GM18861 (cell line): ENCODE measurements at regions not wholly inside any gene's neighbourhood (a gene's known extent, or its start where the extent isn't known, plus 50 kb on each side); places are given as distances from the start of the nearest gene placed in this dataset.
"Not testable (repeated sequence)": the region's sequence is repeated elsewhere in the genome, so short reads cannot be mapped to it uniquely, and the experiment has no call there.

Experiments
- ATAC-seq: cut with Tn5 transposase; IDR thresholded peaks from one replicate; pipeline ENCODE4 v1.9.1; 2021; ENCODE audit not compliant: unreplicated experiment

DNA sequence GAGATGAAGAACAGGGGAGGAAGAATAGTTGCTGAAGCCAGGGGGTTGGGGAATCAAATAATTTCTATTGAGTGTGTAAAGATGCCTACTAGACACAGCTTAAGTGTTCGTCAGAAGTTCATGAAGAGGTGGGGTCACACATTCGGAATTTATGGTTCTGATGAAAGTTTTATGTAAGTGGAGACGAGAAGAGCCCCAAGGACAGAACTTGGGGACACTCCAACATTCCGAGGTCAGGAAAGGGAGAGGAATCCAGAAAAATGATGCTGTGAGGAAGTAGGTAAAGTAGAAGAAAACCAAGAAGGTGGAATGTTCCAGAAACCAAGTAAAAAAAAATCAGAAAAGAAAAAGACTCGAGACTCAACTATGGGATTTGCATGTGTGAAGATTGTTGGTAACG, 272.5 kb downstream of the SIPA1L2 start:
- no peak for ATAC-seq

DNA sequence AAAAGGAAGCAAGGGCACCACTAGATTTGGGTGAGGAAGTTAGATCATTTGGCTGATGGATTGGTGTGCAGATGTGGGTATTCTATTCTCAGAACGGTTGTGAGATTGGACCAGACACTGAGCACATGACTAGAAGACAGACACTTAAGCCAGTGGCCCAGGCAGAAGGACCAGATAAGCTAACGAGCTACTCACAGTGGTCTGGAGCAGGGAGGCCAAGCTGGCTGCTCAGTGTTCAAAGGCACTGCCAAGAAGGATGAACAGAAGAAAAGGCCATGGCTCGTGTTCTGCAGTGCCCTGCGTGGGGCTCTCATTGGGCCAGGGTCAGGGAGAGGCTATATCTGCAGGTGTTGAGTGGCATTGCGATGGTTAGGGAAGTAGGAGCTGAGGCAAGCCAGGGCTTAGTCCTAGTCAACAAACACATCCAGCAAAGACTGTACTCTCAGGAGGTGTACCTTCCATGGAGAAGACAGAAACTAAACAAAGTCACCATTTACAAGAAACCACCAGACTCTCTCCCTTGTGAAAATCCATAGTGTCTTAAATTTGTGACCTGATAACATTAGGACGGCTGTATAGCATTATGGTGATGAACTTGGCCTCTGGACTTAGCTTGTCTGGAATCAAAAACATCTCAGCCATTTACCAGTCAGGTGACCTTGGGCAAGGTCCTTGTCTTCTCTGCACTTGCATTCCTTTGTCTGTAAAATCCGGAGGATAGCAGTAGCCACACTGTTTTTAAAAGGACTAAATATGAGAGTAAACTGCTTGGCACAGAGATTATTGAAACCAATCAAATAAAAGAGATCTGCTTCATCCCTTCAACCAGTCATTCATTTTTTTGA, 274.5 kb downstream of the SIPA1L2 start:
- ATAC-seq, result no peak

DNA sequence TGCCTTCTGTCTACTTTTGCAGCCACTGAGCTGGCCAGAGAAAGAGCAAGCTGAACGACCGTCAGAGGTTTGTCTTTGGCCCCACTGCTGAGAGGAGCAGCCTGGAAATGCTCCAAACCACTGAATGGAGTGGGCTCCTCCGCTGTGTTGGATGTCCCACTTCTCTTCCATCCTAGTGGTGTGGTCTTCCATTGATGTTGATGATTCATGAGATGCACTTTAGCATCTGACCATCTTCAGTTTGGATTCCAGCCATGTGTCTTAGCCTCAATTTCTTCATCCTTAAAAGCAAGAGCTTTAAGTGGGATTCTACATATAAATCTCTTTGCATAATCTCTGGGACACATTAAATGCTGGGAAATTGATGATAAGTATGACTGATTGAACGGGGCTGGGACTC, 276.9 kb downstream of the SIPA1L2 start:
- no peak for ATAC-seq

DNA sequence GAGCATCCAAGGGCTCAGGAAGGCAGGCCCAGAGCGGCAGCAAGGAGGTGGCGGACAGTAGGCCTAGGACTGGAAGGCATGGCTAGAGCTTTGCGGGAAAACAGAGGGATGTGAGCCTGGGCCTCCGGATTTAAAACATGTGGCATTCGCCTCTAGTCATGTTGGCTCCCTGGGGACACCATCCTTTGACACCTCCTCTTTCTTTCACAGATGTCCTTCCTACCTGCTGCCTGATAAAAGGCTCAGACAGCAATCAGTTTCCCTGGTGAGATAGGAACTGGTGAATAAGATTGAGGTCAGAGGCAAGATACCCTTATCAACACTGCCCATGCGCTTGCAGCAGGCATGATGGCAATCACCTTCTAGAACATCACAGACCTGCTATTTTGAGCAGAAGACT, 277.6 kb downstream of the SIPA1L2 start:
- no peak for ATAC-seq

DNA sequence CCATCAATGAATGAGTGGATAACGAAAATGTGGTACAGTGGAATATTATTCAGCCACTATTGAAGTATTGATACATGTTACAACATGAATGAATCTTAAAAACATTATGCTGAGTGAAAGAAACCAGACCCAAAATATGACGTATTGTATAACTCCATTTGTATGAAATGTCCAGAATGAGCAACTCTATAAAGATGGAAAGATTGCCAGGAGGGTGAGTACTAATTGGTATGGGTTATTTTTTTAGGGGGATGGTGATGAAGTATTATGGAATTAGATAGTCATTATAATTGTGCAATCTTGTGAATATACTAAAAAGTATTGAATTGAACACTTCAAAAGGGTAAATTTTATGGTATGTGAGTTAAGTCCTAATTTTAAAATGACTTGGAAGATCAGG, 278.6 kb downstream of the SIPA1L2 start:
- no peak for ATAC-seq

DNA sequence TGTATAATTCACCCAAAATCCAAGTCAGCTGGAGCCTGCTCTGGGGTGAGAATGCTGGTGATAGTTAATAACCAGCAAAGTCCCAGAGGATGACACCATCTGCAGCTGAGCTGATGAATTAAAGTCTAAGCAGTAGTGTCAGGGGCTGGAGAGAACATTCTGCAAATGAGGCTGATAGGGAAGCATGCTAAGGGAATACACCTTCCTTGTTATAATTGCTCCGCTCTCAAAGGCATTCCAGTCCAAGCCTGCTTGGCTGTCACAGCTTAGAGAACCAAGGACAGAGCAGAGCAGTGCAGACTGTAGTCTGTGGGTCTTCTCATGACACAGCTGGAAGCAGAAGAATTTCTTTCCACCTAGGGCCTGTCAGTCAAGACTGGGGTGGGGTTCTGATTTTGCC, 283.1 kb downstream of the SIPA1L2 start:
- no peak for ATAC-seq

DNA sequence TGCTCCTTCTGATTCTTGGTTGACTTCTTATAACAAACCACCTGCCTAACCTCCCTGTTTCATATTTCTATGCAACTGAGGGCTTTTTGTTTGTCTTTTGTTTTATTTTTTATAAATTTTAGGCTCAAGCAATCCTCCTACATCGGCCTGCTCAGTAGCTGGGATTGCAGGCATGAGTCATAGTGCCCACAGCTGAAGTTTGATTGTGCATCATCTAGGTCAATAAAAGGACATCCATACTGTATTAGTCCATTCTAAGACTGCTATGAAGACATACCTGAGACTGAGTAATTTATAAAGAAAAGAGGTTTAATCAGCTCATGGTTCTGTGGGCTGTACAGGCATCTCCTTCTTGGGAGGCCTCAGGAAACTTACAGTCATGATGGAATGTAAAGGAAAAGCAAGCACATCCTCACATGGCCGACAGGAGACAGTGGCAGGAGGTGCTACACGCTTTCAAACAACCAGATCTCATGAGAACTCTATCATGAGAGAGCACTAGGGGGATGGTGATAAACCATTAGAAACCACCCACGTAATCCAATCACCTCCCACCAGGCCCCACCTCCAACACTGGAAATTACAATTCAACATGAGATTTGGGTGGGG, 285.0 kb downstream of the SIPA1L2 start:
- no peak for ATAC-seq

DNA sequence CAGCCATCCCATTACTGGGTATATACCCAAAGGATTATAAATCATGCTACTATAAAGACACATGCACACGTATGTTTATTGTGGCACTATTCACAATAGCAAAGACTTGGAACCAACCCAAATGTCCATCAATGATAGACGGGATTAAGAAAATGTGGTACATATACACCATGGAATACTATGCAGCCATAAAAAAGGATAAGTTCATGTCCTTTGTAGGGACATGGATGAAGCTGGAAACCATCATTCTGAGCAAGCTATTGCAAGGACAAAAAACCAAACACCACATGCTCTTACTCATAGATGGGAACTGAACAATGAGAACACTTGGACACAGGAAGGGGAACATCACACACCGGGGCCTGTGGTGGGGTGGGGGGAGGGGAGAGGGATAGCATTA, 285.7 kb downstream of the SIPA1L2 start:
- ATAC-seq, result not testable (repeated sequence)

DNA sequence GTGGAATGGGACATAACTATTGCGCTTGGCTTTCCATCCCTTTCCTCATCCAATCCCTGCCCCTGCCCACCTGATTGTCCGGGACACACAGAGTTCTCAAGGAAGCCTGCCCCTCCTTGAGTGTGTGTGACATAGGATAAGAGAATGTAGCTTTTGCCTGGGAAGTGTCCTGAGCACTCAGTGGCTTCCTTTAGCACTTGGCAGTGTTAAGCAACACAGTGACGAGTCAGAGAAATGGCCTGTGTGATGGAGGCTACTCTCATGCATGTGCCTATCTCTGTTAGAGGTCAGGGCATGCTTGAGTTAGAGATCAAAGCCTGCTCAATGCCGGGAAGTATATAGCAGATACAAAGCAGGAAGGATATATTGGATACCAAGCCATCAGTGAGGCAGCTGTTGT, 289.5 kb downstream of the SIPA1L2 start:
- no peak for ATAC-seq

DNA sequence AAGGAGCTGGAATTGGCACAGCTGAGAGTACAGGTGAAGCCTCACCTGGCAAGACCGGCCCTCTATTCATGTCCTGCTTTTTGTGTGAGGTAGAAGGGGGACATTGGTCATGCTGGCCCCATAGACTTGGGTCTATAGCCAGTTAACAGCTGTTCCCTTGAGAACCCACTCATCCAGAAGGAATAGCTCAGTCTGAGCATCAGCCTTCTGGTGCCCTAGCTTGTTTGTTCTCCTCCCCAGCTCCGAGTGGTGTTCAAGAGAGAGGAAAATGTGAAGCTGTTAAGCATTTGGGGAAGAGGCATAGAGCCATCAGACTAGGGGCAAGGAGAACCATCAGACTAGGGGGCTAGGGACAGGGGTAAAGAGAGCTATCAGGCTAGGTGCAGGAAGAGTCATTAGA, 290.9 kb downstream of the SIPA1L2 start:
- ATAC-seq, result no peak

DNA sequence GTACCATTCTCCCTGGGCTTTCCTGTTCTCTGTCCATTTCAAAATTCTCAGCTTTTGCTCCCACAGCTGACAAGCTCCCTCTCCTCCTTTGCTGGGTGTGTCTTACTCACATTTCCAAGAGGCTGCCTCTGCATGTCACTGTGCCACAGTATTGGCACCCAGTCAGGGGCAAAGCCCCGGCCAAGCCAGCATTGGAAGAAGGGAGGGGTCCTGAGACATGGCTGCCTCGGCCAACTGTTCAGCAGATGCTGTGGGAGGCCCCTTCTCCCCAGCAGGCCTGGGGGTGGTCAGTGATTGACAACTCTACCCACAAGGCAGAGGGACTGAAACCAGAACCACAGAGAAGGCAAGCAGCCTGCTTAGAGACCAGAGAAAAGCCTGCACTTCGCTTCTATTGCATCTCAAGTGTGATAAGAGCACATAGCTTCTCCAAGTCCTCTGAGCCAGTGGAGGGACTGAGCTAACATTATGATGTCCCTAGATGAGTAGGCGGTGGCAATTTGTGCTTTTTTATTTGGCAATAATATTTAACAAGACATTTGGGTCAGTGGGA, 294.1 kb downstream of the SIPA1L2 start:
- ATAC-seq, result no peak

DNA sequence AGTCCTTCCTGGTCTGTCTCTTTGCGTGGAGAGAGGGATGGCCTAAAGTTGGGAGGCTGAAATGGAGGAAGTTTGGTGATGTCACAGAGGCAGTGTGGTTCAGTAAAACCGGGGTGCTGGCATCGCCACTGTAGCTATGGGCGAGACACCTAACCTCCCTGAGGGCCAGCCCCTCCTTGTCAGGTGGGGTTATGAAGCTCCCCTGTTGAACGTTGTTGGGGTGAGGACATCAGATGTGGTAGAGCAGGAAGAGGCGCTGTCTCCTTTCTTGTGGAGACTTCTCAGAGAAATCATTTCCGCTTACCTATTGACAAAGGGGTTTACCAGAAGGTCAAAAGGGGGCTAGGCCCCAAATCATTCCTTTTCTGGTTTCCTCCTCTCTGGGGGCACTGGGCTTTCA, 294.7 kb downstream of the SIPA1L2 start:
- no peak for ATAC-seq

DNA sequence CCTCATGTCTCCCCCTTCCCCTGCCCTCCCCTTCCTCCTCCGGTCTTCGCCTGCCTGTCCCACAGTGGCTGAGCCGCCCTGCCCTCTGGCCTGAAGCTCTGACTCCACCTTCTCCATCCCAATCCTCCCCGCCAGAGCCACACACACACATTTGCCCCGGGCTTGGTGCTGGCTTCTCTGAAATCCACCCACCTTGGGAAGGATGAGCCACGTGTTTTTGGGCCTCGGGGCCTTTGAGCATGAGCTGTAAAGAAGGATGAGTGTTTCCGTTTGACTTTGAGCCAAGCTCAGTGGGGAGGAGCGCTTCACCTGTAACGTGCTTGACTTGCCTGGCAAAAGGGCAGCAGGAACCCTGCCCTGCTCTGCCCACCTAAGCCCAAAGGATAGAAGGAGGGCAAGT, 295.1 kb downstream of the SIPA1L2 start:
- no peak for ATAC-seq

DNA sequence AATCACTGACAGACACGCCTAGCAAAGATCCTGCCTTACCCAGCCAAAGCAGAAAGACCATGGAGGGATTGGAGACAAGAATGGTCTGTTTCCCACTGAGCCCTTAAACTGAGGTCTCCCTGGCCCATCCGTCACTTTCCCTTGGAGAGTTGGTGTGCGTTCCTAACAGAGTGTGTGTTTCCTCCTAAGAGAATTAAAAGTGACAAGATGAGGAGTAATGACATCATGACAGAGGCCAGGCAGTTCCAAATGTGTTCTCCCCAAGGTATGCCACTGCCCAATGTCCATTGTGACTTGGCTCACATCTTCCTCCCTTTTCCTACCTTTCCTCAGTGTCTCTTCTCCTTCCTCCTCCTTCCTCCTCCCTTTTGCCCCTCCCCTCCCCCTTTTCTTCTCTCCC, 295.7 kb downstream of the SIPA1L2 start:
- no peak for ATAC-seq

DNA sequence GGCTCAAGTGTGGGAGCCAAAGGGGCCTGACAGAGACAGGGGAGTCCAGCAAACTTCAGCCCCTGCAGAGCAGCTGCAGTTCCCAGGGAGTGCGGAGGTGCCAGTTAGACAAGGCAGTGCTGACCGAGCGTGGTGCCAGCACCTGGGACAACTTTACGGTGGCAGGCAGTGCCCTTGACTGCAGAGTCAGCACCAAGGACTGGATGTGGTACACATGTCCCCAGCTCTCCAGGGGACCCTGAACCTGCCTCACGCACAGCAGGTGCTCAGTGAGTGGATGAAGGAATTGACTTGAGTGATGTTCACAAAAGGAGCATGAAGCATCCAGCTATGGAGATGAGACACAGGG, 296.5 kb downstream of the SIPA1L2 start:
- ATAC-seq, result no peak

DNA sequence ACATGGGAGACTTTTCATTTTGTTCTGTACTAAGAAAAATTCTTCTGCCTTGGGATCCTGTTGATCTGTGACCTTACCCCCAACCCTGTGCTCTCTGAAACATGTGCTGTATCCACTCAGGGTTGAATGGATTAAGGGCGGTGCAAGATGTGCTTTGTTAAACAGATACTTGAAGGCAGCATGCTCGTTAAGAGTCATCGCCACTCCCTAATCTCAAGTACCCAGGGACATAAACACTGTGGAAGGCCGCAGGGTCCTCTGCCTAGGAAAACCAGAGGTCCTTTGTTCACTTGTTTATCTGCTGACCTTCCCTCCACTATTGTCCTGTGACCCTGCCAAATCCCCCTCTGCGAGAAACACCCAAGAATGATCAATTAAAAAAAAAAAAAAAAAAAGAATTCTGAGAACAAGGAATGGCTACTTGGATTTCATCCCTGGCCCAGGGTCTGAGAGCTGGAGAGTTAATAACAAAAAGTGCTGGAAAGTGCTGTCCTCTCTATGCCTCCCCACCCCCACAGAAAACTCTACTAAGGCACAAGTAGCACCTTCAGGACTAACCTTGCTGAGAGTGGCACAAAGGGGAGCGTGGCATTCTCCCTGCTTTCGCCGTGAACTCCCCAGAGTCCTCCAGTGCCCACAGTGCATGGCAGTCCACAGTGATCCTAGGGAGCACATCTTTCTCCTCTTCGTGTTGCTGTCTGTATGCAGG, 297.1 kb downstream of the SIPA1L2 start:
- ATAC-seq, result not testable (repeated sequence)

DNA sequence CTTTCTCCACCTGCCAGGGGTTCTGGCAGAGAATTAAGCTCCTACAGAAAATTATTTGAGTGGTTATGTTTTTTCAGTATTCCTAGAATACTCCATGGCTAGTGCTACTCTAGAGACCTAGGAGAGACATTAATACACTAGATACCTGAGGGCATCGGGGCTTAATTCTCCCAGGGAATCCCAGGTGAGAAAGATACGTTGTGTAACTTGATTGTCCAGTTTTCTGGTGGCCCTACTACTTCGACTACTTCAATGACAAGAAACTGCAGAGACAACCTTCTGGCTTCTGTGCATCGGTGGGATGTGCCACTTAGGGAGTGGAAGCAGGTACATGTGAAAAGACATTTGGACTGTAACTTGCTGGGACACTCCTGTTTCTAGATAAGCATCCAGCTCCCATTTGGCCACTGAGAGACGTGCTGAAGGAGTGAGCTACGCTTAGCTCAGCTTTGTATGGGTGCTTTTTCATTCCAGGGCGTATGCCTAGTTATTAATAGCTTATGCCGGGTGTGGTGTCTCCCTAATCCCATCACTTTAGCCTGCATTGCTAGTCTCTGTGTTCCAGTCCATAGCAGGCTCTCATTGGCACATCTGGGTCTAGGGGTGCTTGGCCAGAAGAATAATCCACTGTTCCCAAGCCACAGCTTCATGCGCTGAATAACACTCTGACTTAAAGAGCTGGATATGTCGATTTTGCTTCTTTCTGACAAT, 300.7 kb downstream of the SIPA1L2 start:
- ATAC-seq, result no peak

DNA sequence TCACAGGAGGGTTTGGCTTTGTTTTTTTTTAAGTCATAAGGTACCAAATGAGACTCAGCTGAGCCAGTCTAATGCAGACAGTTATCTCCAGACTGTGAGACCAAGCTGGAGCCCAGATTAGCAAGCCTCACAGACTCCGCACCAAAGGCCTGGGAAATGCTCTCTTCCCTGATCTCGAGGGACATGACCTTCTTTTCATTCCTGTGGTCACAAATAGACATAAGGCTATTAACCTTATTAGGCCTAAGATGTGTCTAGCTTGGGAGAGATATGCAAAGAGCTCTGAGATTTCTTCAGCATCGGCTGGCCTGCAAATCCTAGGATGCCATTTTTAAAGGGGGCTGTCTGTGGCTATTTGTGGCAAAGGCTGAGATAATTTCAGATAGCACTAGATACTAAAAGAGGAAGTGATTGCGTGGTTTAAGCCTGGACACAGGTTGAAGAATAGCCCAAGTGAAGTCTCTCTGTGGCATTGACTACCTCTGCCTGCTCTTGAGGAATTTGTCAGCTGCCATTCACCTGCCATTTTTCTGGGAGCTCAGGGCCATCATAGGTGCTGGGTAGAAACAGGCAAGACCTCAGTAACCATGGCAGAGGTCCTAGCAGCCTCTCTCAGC, 301.3 kb downstream of the SIPA1L2 start:
- no peak for ATAC-seq

DNA sequence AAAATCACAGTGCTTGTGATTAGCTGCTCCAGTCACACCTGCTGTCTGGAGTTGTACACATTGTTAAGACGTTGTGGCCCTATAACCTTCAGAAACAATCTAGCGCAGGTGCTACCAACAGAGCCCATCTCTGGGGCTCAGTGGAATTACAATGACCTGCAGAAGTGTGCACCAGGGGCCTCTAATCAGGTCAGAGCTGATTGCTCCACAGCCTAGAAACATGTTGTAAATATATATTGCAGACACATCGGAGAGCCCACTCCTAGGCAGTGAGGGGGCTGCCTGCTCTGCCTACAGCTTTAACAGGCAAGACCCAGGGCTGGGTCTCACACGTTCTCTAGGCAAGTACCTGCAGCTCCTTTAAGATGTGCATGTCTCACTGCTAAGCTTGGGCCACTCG, 302.0 kb downstream of the SIPA1L2 start:
- ATAC-seq, result no peak

DNA sequence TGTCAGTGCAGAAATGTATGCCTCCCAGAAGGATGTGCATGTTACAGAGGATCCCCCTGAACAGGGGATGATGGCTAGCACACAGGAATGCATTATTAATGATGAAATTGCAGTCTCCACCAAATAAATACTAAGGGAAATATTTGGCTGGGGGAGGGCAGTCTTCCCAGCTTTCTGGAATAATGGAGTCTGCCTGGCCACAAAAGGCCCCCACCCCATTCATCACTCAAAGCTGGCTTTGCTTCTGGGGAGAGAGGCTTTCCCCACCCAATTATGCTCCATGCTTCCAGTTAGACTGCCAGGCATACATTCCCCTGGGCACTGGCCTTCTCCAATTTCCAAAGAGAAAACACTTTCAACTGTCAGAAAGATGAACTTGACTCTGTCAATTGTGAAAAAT, 302.7 kb downstream of the SIPA1L2 start:
- ATAC-seq, result no peak

DNA sequence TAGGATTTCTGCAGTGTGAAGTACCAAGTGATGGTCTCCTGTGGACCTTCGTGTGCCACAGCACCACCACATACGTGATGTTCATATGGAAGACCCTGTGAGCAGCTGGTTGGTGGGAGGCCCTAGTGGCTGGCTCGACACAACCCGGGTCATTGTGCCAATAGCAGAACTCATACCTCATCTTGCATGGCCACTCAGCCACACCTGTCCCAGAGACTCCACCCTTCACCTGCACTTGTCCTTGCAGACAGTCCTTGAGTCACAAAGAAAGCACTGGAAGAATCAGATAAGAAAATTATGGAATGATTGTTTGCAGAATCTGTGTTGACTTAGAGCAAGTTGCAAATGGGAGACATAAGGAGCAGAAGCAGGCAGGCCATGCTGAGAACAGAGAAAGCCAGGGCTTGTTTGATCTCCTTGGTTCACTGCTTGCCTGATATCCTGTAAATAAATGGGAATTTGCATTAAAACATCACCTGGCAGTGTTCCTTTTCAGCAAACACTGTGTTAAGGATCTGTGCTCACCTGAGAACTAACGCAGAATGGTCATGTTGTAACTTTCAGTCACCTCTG, 307.7 kb downstream of the SIPA1L2 start:
- ATAC-seq, result no peak
